HepG2 (cell line): ENCODE measurements at regions not wholly inside any gene's neighbourhood (a gene's known extent, or its start where the extent isn't known, plus 50 kb on each side); places are given as distances from the start of the nearest gene placed in this dataset.

Experiments used
- ATAC-seq: fragments of 200-7000 bp; cut with Tn5 transposase; 3 replicates; pipeline ENCODE4 v1.9.1; 2020; ENCODE audit warnings: mild to moderate bottlenecking, moderate library complexity
- BruUV-seq: library from RNA; stranded (reverse); fragments of 400-500 nt; replicated peaks from 2 replicates; lab custom pipeline; 2021; lab: Mats Ljungman, UMichigan
- CTCF ChIA-PET: fragments of 300-600 bp; formaldehyde crosslinking; extraction: SDS; loops from one replicate; lab custom pipeline; 2021; ENCODE audit warnings: low total read pairs, inconsistent platforms, low intra/inter-chr PET ratio; lab: Yijun Ruan, JAX
- POLR2A ChIA-PET: fragments of 350-600 bp; sonication (Branson Sonifier 250); formaldehyde crosslinking; loops from one replicate; lab custom pipeline; 2020; ENCODE audit warnings: antibody characterized with exemption, inconsistent platforms; lab: Yijun Ruan, JAX
- DNase-seq: peaks from one replicate; pipeline ENCODE4 v3.0.0-alpha.2; 2015; ENCODE audit warnings: low spot score
- FAIRE-seq: peaks from 3 replicates; lab custom pipeline; 2011; peaks lifted over from hg19 to GRCh38; lab: Jason Lieb, UNC
- H2AFZ ChIP-seq: one replicate; pipeline ENCODE4 v1.6.1; 2011; ENCODE audit warnings: low read length, inconsistent platforms
- H3K27ac ChIP-seq: fragments of 300-600 bp; 3 replicates; pipeline ENCODE4 v1.8.0; 2011; ENCODE audit warnings: mixed run types, mild to moderate bottlenecking, mixed read lengths, low read length, inconsistent platforms; ENCODE audit not compliant: insufficient read depth; ENCODE audit errors: extremely low read length
- H3K27me3 ChIP-seq, 2 experiments: fragments of 200-600 bp in 1 of 2; 2 replicates in 1 of 2; 3 replicates in 1 of 2; pipeline versions ENCODE4 v1.6.0 to v1.8.0; 2011; ENCODE audit warnings: low read length in 2 of 2, mild to moderate bottlenecking in 2 of 2, moderate library complexity in 2 of 2, inconsistent platforms in 1 of 2; ENCODE audit not compliant: insufficient read depth in 2 of 2, control insufficient read depth in 1 of 2
- H3K36me3 ChIP-seq, 2 experiments: fragments of 200-600 bp in 1 of 2; replicated peaks in 1 of 2; 2 replicates in 1 of 2; 3 replicates in 1 of 2; pipeline versions ENCODE4 v1.5.1 to v1.8.0; 2011; ENCODE audit warnings: low read length in 2 of 2, inconsistent platforms in 1 of 2; ENCODE audit not compliant: insufficient read depth in 2 of 2, control insufficient read depth in 1 of 2
- H3K4me1 ChIP-seq: 2 replicates; pipeline ENCODE4 v1.5.1; 2012; ENCODE audit warnings: low read length, inconsistent platforms; ENCODE audit not compliant: insufficient read depth
- H3K4me2 ChIP-seq: 2 replicates; pipeline ENCODE4 v1.6.0; 2011; ENCODE audit warnings: low read depth, low read length, inconsistent platforms
- H3K4me3 ChIP-seq, 3 experiments: fragments of 200-600 bp in 1 of 3; sonication (generic), shearing (Covaris generic) in 1 of 3; replicated peaks in 1 of 3; 2 replicates each; pipeline ENCODE4 v1.5.1; 2011 to 2016; ENCODE audit warnings: low read length in 3 of 3, inconsistent platforms in 2 of 3, low read depth in 2 of 3, mild to moderate bottlenecking in 2 of 3, control low read depth in 1 of 3, mixed read lengths in 1 of 3; ENCODE audit not compliant: insufficient read depth in 1 of 3
- H3K79me2 ChIP-seq: one replicate; pipeline ENCODE4 v1.6.1; 2011; ENCODE audit warnings: low read length, inconsistent platforms; ENCODE audit not compliant: insufficient read depth
- H3K9ac ChIP-seq: 2 replicates; pipeline ENCODE4 v1.6.0; 2011; ENCODE audit warnings: mild to moderate bottlenecking, low read depth, low read length, inconsistent platforms; ENCODE audit not compliant: insufficient read depth
- H3K9me3 ChIP-seq: 2 replicates; pipeline ENCODE4 v1.5.1; 2012; ENCODE audit warnings: mild to moderate bottlenecking, low read length
- H4K20me1 ChIP-seq: 2 replicates; pipeline ENCODE4 v1.6.0; 2011; ENCODE audit warnings: inconsistent platforms, mild to moderate bottlenecking, low read length, moderate library complexity; ENCODE audit not compliant: insufficient read depth
- EEA1 ChIP-seq: sonication (generic); formaldehyde crosslinking; IDR thresholded peaks from 2 replicates; pipeline ENCODE4 v1.5.1; 2020; ENCODE audit warnings: mild to moderate bottlenecking, missing genetic modification reagents, borderline replicate concordance
- ERF ChIP-seq: IDR thresholded peaks from 2 replicates; pipeline ENCODE4 v1.6.1; 2018; ENCODE audit warnings: missing biosample characterization, missing genetic modification reagents
- FOXC1 ChIP-seq: sonication (generic); formaldehyde crosslinking; IDR thresholded peaks from 2 replicates; pipeline ENCODE4 v1.8.0; 2022; ENCODE audit warnings: mild to moderate bottlenecking, missing genetic modification reagents, borderline replicate concordance
- MTF2 ChIP-seq: sonication (generic); formaldehyde crosslinking; IDR thresholded peaks from 2 replicates; pipeline ENCODE4 v1.5.0; 2020; ENCODE audit warnings: missing genetic modification reagents, borderline replicate concordance
- PAWR ChIP-seq: sonication (generic); formaldehyde crosslinking; IDR thresholded peaks from 2 replicates; pipeline ENCODE4 v1.4.0; 2020; ENCODE audit warnings: missing genetic modification reagents, mild to moderate bottlenecking, borderline replicate concordance
- PCBP2 ChIP-seq: fragments of 200-400 bp; formaldehyde crosslinking; optimal IDR thresholded peaks from 2 replicates; pipeline ENCODE3; 2018; ENCODE audit warnings: low read length, low read depth; ENCODE audit not compliant: poor library complexity, severe bottlenecking
- SKI ChIP-seq: fragments of 450-650 bp; IDR thresholded peaks from one replicate; pipeline ENCODE4 v1.6.1; 2018; ENCODE audit warnings: mild to moderate bottlenecking; ENCODE audit not compliant: partially characterized antibody
- TCF12 ChIP-seq, 2 experiments: fragments of 450-650 bp in 1 of 2; sonication (generic) in 1 of 2; formaldehyde crosslinking in 1 of 2; IDR thresholded peaks; 2 replicates each; pipeline versions ENCODE4 v1.6.1 to v1.8.0; 2017 to 2022; ENCODE audit warnings: antibody characterized with exemption in 1 of 2, mild to moderate bottlenecking in 1 of 2, missing genetic modification reagents in 1 of 2, moderate library complexity in 1 of 2
- ZBTB1 ChIP-seq: sonication (generic); formaldehyde crosslinking; IDR thresholded peaks from 2 replicates; pipeline ENCODE4 v1.4.0; 2020; ENCODE audit warnings: missing genetic modification reagents, borderline replicate concordance
- ZNF10 ChIP-seq: sonication (generic); formaldehyde crosslinking; IDR thresholded peaks from 2 replicates; pipeline ENCODE4 v1.4.0; 2020; ENCODE audit warnings: mild to moderate bottlenecking, low read depth, missing genetic modification reagents, borderline replicate concordance
- ZNF264 ChIP-seq: sonication (generic); formaldehyde crosslinking; IDR thresholded peaks from 2 replicates; pipeline ENCODE4 v1.4.0; 2020; ENCODE audit warnings: missing genetic modification reagents
- ZNF329 ChIP-seq: sonication (generic); formaldehyde crosslinking; IDR thresholded peaks from 2 replicates; pipeline ENCODE4 v1.9.0; 2021; ENCODE audit warnings: low read depth, mild to moderate bottlenecking, missing genetic modification reagents
- ZNF619 ChIP-seq: sonication (generic); formaldehyde crosslinking; IDR thresholded peaks from 2 replicates; pipeline ENCODE4 v1.4.0; 2020; ENCODE audit warnings: mild to moderate bottlenecking, missing genetic modification reagents
- ZNF777 ChIP-seq: sonication (generic); formaldehyde crosslinking; IDR thresholded peaks from 2 replicates; pipeline ENCODE4 v1.4.0; 2020; ENCODE audit warnings: missing genetic modification reagents
- ZNF781 ChIP-seq: sonication (generic); formaldehyde crosslinking; IDR thresholded peaks from 2 replicates; pipeline ENCODE4 v1.5.1; 2020; ENCODE audit warnings: borderline replicate concordance, mild to moderate bottlenecking, missing genetic modification reagents; ENCODE audit errors: not compliant biosample characterization
- ZNF883 ChIP-seq: sonication (generic); formaldehyde crosslinking; IDR thresholded peaks from 2 replicates; pipeline ENCODE4 v1.5.1; 2020; ENCODE audit warnings: mild to moderate bottlenecking, missing genetic modification reagents; ENCODE audit errors: not compliant biosample characterization
- ZSCAN30 ChIP-seq: sonication (generic); formaldehyde crosslinking; IDR thresholded peaks from 2 replicates; pipeline ENCODE4 v1.5.0; 2020; ENCODE audit warnings: mild to moderate bottlenecking, missing genetic modification reagents
- WGBS: methylation state at CpG from one replicate; pipeline ENCODE4 v1.1.6; 2017; ENCODE audit warnings: low lambda C conversion rate; 5-methylcytosine and 5-hydroxymethylcytosine counted together
- in situ Hi-C: cut with HindIII; loops from 2 replicates; pipeline ENCODE4 v1.10.0; 2017; ENCODE audit warnings: low pct_unique_long_range_greater_than_20kb; ENCODE audit not compliant: extremely low pct_ligation_motif_present
- intact Hi-C: fragments of 100-400 bp; cut with micrococcal nuclease; formaldehyde crosslinking; loops from one replicate; pipeline ENCODE4 v1.10.0; 2022; ENCODE audit not compliant: unreplicated experiment
- TF ChIP-seq, protein P1 (sequence below): IDR thresholded peaks from 2 replicates; pipeline ENCODE4 v1.6.1; 2016

DNA sequence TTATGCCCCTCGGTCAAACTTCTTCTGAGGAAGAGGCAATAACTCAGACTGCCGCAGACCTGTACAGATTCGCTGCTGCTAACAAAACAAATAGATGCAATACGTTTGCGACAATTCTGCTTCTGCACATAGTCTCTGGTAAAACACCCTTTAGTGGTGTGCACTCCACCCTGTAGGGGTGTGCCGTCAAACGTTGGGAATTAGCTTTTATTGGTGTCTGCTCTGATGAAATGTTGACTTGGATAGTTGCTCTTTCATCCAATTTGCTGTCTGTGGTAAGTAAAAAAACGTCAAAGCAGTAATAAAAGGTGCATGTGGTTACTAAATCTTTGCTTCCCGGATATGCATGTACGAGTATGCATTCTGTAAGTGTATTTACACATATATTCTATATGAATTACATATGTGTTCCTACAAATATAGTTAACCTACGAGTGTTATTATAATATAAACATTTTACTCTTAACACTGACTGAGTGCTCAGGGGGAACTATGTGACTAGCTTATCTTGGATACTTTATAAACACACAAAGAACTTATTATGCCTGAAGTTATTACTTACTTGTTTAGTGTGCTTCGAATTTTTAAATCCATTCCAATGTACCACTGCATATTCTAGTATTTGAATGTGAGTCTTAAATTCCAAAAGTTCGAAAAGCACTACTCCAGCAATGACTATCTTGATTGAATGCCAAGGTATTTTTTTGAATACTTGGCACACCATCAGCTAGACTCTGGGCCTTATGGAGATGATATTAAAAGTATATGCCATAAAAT, 610.2 kb downstream of the ZEB2 start:
- Histone ChIP-seq H3K79me2 (no peaks in the 10 kb centered on the region), H4K20me1 (no peaks in the 10 kb centered on the region), H3K9ac (no peak overlapping the region), H3K27me3 (no peaks in the 10 kb centered on the region), H2AFZ (no peak overlapping the region), H3K36me3 (no peaks in the 10 kb centered on the region), H3K4me2 (no peak overlapping the region), H3K9me3 (no peaks in the 10 kb centered on the region), H3K4me3 (no peak overlapping the region), H3K27ac (no peak overlapping the region), H3K4me1 (no peaks in the 10 kb centered on the region)
- no TSS peak for BruUV-seq
- 25% methylated on average over 13 of the region's 13 CpGs for WGBS
- no peak for TF ChIP-seq ERF (CRISPR knock-in tag)
- TF ChIP-seq EEA1 (CRISPR knock-in tag), result no peak
- TF ChIP-seq ZNF329 (CRISPR knock-in tag), result no peak
- TF ChIP-seq FOXC1 (CRISPR knock-in tag), result no peak
- no peak for TF ChIP-seq ZNF883 (CRISPR knock-in tag)
- DNase-seq (no peak), ATAC-seq (no peak), FAIRE-seq (no peak)
- in situ Hi-C loops, result no loop called here
- intact Hi-C loops, result no loop called here
- ChIA-PET CTCF (no interaction called here), POLR2A (no interaction called here)

DNA sequence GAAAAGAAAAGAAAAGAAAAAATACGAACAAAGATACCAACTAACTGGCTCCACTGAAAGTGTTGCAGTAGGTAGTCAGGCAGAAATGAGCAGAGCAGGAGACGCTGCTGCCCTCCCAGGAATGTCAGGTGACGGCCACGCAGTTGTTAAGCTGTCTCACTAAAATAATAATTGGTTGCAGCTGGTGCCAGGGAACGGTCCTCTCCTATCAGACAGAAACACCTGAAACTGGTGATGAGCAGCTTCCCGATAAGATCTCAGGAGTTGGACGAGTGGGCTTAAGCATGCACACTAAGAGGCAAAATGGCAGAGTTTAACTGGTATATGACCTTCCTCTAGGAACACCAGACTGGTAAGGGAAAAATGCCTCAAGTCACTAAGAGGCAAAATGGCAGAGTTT, 611.1 kb downstream of the ZEB2 start:
- ChIA-PET CTCF (no interaction called here), POLR2A (no interaction called here)
- in situ Hi-C loops (no loop called here), intact Hi-C loops (no loop called here)
- no TSS peak for BruUV-seq
- no peaks in the 10 kb centered on the region for H3K4me1 ChIP-seq
- ATAC-seq, result no peak
- FAIRE-seq, result no peak
- WGBS, result 24% methylated on average over 7 of the region's 7 CpGs
- no peak overlapping the region for H3K4me3 ChIP-seq
- no peaks in the 10 kb centered on the region for H3K79me2 ChIP-seq
- H3K27ac ChIP-seq, result no peak overlapping the region
- H2AFZ ChIP-seq, result no peak overlapping the region
- H3K27me3 ChIP-seq, result no peaks in the 10 kb centered on the region
- no peak for DNase-seq
- H3K4me2 ChIP-seq, result no peak overlapping the region
- H3K9me3 ChIP-seq, result no peaks in the 10 kb centered on the region
- H3K9ac ChIP-seq, result no peak overlapping the region
- H4K20me1 ChIP-seq, result no peaks in the 10 kb centered on the region
- H3K36me3 ChIP-seq, result no peaks in the 10 kb centered on the region
- TF ChIP-seq ZBTB1 (CRISPR knock-in tag) (no peak), ZNF329 (CRISPR knock-in tag) (no peak), ZSCAN30 (no peak), TCF12 (IDR thresholded peaks at IDR 0.05) (no peak), TCF12 (CRISPR knock-in tag; IDR thresholded peaks at IDR 0.05) (no peak), MTF2 (CRISPR knock-in tag) (no peak), ZNF10 (CRISPR knock-in tag) (no peak), ZNF264 (CRISPR knock-in tag) (no peak), SKI (no peak), ZNF777 (CRISPR knock-in tag) (no peak), PCBP2 (no peak), ZNF781 (CRISPR knock-in tag) (no peak), PAWR (CRISPR knock-in tag) (no peak), ZNF619 (CRISPR knock-in tag) (no peak)
- TF ChIP-seq, protein P1, sequence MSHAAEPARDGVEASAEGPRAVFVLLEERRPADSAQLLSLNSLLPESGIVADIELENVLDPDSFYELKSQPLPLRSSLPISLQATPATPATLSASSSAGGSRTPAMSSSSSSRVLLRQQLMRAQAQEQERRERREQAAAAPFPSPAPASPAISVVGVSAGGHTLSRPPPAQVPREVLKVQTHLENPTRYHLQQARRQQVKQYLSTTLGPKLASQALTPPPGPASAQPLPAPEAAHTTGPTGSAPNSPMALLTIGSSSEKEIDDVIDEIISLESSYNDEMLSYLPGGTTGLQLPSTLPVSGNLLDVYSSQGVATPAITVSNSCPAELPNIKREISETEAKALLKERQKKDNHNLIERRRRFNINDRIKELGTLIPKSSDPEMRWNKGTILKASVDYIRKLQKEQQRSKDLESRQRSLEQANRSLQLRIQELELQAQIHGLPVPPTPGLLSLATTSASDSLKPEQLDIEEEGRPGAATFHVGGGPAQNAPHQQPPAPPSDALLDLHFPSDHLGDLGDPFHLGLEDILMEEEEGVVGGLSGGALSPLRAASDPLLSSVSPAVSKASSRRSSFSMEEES, result no peak
